OCI-LY7 (cell line): ENCODE measurements at regions not wholly inside any gene's neighbourhood (a gene's known extent, or its start where the extent isn't known, plus 50 kb on each side); places are given as distances from the start of the nearest gene placed in this dataset.

Source experiments
- CTCF ChIP-seq: fragments of 200-600 bp; sonication (generic); conservative IDR thresholded peaks from 2 replicates; pipeline ENCODE4 v1.5.1; 2014; ENCODE audit warnings: mild to moderate bottlenecking, antibody characterized with exemption, low read length, moderate library complexity, mixed read lengths
- EZH2phosphoT487 ChIP-seq: fragments of 200-600 bp; sonication (generic); IDR thresholded peaks from 2 replicates; pipeline ENCODE4 v1.6.1; 2018; ENCODE audit warnings: low read depth, borderline replicate concordance, mild to moderate bottlenecking, mixed run types, antibody characterized with exemption, low read length, moderate library complexity, mixed read lengths

GRCh38 chr12:104863296-104863948 is 94.7 kb downstream of the SLC41A2 start:
- 0 out of 2 replicates have a peak, but pooled peaks have one; percentile 11 for TF ChIP-seq CTCF
- no peak for TF ChIP-seq EZH2phosphoT487
